Common myeloid progenitor, CD34-positive (primary cell): ENCODE measurements at regions not wholly inside any gene's neighbourhood (a gene's known extent, or its start where the extent isn't known, plus 50 kb on each side); places are given as distances from the start of the nearest gene placed in this dataset.

ENCODE experiments used
- CTCF ChIA-PET: fragments of 350-600 bp; sonication (Branson Sonifier 250); formaldehyde crosslinking; loops from one replicate; lab custom pipeline; 2021; ENCODE audit warnings: antibody characterized with exemption; lab: Charles Lee
- POLR2A ChIA-PET: fragments of 350-600 bp; sonication (Branson Sonifier 250); formaldehyde crosslinking; loops from one replicate; lab custom pipeline; 2021; ENCODE audit warnings: antibody characterized with exemption; lab: Charles Lee
- DNase-seq, 3 donors: peaks; one replicate each; pipeline versions ENCODE4 v3.0.0 to v3.0.0-alpha.2; 2013
- H3K27ac ChIP-seq, 2 experiments: 1 replicate in 1 of 2; 2 replicates in 1 of 2; pipeline ENCODE4 v1.7.0; 2013; ENCODE audit warnings: inconsistent platforms in 2 of 2, low read length in 2 of 2, mild to moderate bottlenecking in 2 of 2, low read depth in 1 of 2, moderate library complexity in 1 of 2; ENCODE audit not compliant: severe bottlenecking in 2 of 2, insufficient read depth in 1 of 2, poor library complexity in 1 of 2
- H3K27me3 ChIP-seq, 5 experiments: replicated peaks in 2 of 5; 1 replicate in 3 of 5; 2 replicates in 2 of 5; pipeline versions ENCODE4 v1.6.1 to v1.7.0; 2013; ENCODE audit warnings: low read length in 4 of 5, mild to moderate bottlenecking in 2 of 5, moderate library complexity in 2 of 5, inconsistent platforms in 1 of 5; ENCODE audit not compliant: insufficient read depth in 5 of 5, control insufficient read depth in 4 of 5
- H3K36me3 ChIP-seq, 4 experiments: 1 replicate in 2 of 4; 2 replicates in 2 of 4; pipeline versions ENCODE4 v1.6.1 to v1.7.0; 2013; ENCODE audit warnings: low read length in 3 of 4, control low read depth in 1 of 4, mild to moderate bottlenecking in 1 of 4; ENCODE audit not compliant: control insufficient read depth in 4 of 4, insufficient read depth in 4 of 4
- H3K4me1 ChIP-seq, 4 experiments: 1 replicate in 3 of 4; 2 replicates in 1 of 4; pipeline versions ENCODE4 v1.6.1 to v1.7.1; 2013; ENCODE audit warnings: low read length in 3 of 4, mild to moderate bottlenecking in 3 of 4, control low read depth in 1 of 4, inconsistent platforms in 1 of 4, moderate library complexity in 1 of 4; ENCODE audit not compliant: control insufficient read depth in 4 of 4, insufficient read depth in 4 of 4; ENCODE audit errors: control extremely low read depth in 1 of 4
- H3K4me3 ChIP-seq, 7 experiments: 1 replicate in 4 of 7; 2 replicates in 3 of 7; pipeline versions ENCODE4 v1.5.1 to v1.7.0; 2013; ENCODE audit warnings: mild to moderate bottlenecking in 7 of 7, low read length in 6 of 7, moderate library complexity in 6 of 7, inconsistent platforms in 2 of 7, low read depth in 2 of 7, control low read depth in 1 of 7; ENCODE audit not compliant: insufficient read depth in 4 of 7, control insufficient read depth in 1 of 7; ENCODE audit errors: extremely low read depth in 1 of 7
- H3K9me3 ChIP-seq, 5 experiments: 1 replicate in 4 of 5; 2 replicates in 1 of 5; pipeline versions ENCODE4 v1.6.1 to v1.7.1; 2013; ENCODE audit warnings: low read length in 4 of 5, mild to moderate bottlenecking in 2 of 5, inconsistent platforms in 1 of 5, low read depth in 1 of 5, moderate library complexity in 1 of 5; ENCODE audit not compliant: control insufficient read depth in 4 of 5, insufficient read depth in 2 of 5; ENCODE audit errors: control extremely low read depth in 1 of 5
- WGBS: methylation state at CpG from one replicate; pipeline ENCODE4 v1.1.5; 2013; ENCODE audit not compliant: insufficient coverage; 5-methylcytosine and 5-hydroxymethylcytosine counted together

DNA sequence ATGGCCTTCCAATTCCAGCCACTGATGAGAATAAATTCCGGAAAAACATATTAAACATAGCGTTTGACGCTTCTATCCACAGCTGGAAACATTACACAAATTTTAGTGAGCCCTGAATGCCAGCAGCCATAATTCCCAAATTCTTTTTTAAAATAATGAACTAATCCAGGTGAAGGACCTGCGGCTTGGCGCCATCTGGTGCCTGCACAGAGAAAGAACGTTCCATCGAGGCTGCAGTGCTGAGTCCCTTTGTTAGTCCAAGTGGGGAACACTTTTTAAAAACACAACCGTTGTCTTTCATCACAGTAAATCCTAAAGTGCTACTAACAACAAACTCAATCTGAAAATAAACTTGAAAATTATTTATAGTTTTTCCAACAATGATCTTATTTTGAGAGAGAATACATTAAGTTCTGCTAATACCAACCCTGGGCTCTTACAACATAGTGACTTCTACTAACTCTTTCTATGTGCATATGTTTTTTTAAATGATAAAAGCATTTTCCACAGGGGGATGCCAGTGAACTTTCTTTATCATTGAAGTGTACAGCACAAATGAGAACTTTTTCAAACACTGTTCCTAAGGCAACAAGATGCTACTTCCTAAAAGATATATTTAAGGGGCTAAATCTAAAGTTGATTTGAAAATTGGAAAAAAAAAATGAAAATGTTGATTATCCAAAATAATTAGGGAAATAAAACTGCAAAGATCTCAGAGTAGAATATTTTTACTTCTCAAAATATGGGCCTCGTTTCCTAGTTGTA lies 166.9 kb upstream of the RNF32 start:
- CTCF ChIA-PET = interaction anchor here (0.9 to 2.8 kb wide), 6 partner anchors 10 to 676 kb away, joined by 3 to 15 read pairs (median 4); partner anchors contain the start of gene SHH
- no peak overlapping the region for H3K4me3 ChIP-seq
- H3K27me3 ChIP-seq = peaks cover 0 to 33% (median 3%) of the 10 kb centered on the region in 5 experiments
- H3K4me1 ChIP-seq = no peaks in the 10 kb centered on the region
- WGBS = 29% methylated on average over 8 of the region's 9 CpGs
- no peak overlapping the region for H3K27ac ChIP-seq
- H3K9me3 ChIP-seq = no peaks in the 10 kb centered on the region
- POLR2A ChIA-PET = interaction anchor here (0.7 kb wide), 1 partner anchor 675 kb away, joined by 3 read pairs; no protein-coding TSS in a partner anchor
- H3K36me3 ChIP-seq = no peaks in the 10 kb centered on the region
- peak; percentile 22 to 55 (median 46) for DNase-seq

DNA sequence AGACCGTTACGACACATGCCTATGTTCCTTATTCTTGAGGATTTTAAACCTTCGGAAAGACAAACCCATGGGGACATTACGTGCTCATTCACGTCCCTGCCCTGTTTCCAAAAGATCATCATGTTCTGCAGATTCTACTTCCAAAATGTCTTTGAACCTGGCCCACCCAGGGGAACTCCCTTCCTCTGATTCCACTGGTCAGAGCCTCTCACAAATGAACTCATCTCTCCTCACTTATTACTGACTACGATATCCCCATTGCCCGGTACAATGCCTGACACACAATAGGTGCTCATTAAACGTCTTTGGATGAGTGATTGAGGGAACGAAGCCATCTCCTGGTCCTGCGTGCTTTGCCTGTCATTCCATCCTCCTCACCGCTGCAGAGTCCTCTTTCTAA lies 168.3 kb upstream of the RNF32 start:
- CTCF ChIA-PET = interaction anchor here (1.0 to 2.8 kb wide), 4 partner anchors 659 to 675 kb away, joined by 3 to 15 read pairs (median 8); partner anchors contain the start of gene SHH
- no peaks in the 10 kb centered on the region for H3K4me1 ChIP-seq
- POLR2A ChIA-PET = no interaction called here

DNA sequence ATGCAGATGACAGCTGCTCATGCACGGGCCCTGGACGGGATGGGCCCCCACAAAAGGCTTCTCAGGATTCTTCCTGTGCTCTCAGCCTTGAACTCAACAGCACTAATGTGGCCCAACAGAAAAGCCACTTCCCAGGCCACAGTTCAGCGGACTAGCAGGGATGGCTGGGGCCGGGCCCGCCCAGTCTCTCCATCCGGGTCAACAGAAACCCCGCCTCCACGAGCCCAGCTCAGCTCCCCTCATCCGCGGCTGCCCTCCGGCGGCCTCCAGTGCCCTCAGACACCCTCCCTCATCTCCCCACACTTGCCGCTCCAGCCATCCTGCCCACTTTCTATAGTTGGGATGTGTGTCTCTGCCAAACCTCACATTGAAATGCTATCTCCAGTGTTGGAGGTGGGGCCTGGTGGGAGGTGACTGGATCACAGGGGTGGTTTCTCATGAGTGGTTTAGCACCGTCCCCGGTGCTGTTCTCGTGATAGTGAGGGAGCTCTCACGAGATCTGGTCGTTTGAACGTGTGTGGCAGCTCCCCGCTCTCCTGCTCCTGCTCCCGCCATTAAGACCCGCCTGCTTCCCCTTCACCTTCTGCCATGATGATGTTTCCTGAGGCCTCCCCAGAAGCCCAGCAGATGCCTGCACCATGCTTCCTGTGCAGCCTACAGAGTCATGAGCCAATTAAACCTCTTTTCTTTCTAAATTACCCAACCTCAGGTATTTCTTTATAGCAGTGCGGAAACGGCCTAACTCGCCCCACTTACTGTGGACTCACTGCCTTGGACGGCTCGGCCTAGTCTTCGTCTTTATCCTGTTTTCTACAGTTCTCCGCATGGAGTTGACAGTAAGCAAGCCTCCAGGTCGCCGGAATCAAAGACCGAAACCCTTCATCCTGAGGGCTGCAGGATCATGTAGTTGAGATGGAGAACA lies 169.9 kb upstream of the RNF32 start:
- Histone ChIP-seq H3K27me3 (peaks cover 0 to 25% (median 3%) of the 10 kb centered on the region in 5 experiments), H3K4me1 (no peaks in the 10 kb centered on the region), H3K27ac (no peak overlapping the region), H3K4me3 (no peak overlapping the region), H3K9me3 (no peaks in the 10 kb centered on the region), H3K36me3 (no peaks in the 10 kb centered on the region)
- DNase-seq = no peak
- WGBS = 95% methylated on average over 28 of the region's 32 CpGs
- ChIA-PET CTCF (interaction anchor here (0.6 to 2.8 kb wide), 2 partner anchors 656 to 673 kb away, joined by 3 to 15 read pairs; no protein-coding TSS in a partner anchor), POLR2A (no interaction called here)

More for the DNA sequence above, 168.3 kb upstream of the RNF32 start:
- Histone ChIP-seq H3K9me3 (no peaks in the 10 kb centered on the region), H3K27ac (no peak overlapping the region), H3K27me3 (peaks cover 0 to 26% (median 3%) of the 10 kb centered on the region in 5 experiments), H3K4me3 (no peak overlapping the region), H3K36me3 (no peaks in the 10 kb centered on the region)
- DNase-seq = no peak
- WGBS = 95% methylated on average over 10 of the region's 11 CpGs

DNA sequence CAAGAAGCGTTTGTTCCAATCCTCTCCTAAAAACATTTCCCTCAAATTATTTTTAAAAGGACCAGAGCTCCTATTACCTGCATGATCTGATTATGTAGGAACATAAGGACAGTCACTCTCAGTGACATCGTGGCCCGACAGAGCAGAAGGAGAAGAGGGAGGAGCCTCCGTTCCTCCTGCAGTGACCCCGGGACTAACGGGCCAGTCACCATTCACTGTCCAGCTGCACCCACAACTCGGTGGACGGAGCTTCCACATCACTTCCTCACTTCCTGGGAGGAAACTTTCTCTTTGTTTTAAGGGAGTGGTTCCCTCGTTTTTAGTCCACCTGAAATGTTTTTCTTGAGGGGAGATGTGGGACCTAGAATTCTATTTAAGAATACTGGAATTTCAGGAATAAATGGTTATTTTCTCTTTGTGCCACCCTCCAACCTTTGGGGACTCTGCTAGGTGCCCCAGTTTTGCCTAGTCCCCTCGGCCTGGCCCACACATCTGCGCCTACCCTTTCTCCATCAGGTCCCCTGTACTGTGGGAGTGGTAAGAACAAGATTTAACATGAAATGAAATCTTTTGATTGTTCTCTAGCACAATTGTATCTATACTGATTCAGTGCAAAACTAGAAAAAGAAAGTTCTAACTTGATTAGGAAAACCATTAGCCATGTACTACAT lies 173.5 kb upstream of the RNF32 start:
- Histone ChIP-seq H3K4me1 (no peaks in the 10 kb centered on the region), H3K27ac (no peak overlapping the region), H3K9me3 (peaks cover 0 to 7% (median 1%) of the 10 kb centered on the region in 5 experiments), H3K36me3 (no peaks in the 10 kb centered on the region), H3K4me3 (no peak overlapping the region), H3K27me3 (peaks cover 0 to 28% (median 6%) of the 10 kb centered on the region in 5 experiments)
- ChIA-PET CTCF (interaction anchor here (0.9 to 1.7 kb wide), 3 partner anchors 9 to 669 kb away, joined by 3 to 4 read pairs (median 3); no protein-coding TSS in a partner anchor), POLR2A (no interaction called here)
- DNase-seq = no peak
- 73% methylated on average over 2 of the region's 11 CpGs for WGBS

DNA sequence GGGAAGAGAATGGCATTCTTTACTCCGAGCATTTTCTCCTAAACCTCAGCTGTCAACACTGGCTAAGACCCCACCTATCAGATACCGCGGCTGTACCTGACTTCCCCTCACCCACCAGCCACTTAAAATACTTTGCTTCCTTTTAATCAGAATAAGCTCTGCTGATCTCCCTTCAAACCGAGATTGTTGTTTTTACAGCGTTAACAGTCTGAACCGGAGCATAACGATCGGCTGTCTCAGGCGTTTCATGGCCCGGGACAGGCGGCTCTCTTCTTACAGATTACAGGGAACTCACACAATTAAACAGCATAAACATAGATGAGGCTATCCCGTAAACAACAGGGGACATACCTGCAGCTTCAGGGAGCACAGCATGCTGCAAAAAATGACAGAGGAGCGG lies 174.3 kb upstream of the RNF32 start:
- CTCF ChIA-PET = interaction anchor here (1.0 to 1.4 kb wide), 3 partner anchors 9 to 658 kb away, joined by 3 to 4 read pairs (median 3); no protein-coding TSS in a partner anchor

DNA sequence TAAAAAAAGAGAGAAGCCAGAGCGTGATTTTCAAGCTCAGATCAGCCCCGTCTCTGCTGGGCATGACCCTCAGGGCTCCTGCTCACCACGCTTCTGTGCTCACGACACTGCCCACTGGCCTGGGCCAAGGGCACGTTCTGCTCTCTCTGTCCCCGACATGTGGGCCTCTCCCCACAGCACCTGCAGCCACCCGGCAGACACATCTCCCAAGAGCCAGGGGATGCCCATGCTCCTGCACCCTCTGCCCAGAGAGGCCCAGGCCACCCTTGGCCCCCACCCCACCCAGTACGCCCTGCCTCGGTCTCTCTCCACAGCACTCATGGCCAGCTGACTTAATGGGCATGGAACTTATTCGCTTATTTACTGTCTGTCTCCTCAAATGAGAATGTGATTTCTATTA lies 175.4 kb upstream of the RNF32 start:
- Histone ChIP-seq H3K4me1 (no peaks in the 10 kb centered on the region), H3K36me3 (no peaks in the 10 kb centered on the region), H3K27me3 (peaks cover 0 to 28% (median 6%) of the 10 kb centered on the region in 5 experiments), H3K27ac (no peak overlapping the region), H3K4me3 (no peak overlapping the region), H3K9me3 (peaks cover 0 to 7% (median 1%) of the 10 kb centered on the region in 5 experiments)
- ChIA-PET POLR2A (no interaction called here), CTCF (interaction anchor here (1.0 to 1.4 kb wide), 2 partner anchors 9 to 657 kb away, joined by 3 to 4 read pairs; no protein-coding TSS in a partner anchor)
- 87% methylated on average over 9 of the region's 10 CpGs for WGBS
- no peak for DNase-seq

More for the DNA sequence above, 174.3 kb upstream of the RNF32 start:
- Histone ChIP-seq H3K27me3 (peaks cover 0 to 28% (median 6%) of the 10 kb centered on the region in 5 experiments), H3K4me1 (no peaks in the 10 kb centered on the region), H3K27ac (no peak overlapping the region), H3K4me3 (no peak overlapping the region), H3K9me3 (peaks cover 0 to 7% (median 1%) of the 10 kb centered on the region in 5 experiments), H3K36me3 (no peaks in the 10 kb centered on the region)
- POLR2A ChIA-PET = no interaction called here
- no peak for DNase-seq
- WGBS = 60% methylated on average over 9 of the region's 13 CpGs
